ENCODE measurements at regions not wholly inside any gene's neighbourhood (a gene's known extent, or its start where the extent isn't known, plus 50 kb on each side); places are given as distances from the start of the nearest gene placed in this dataset.

- TF ChIP-seq ZFAT (CRISPR knock-in tag; conservative IDR thresholded peaks at IDR 0.05) (no peak), FUBP1 (CRISPR knock-in tag; IDR thresholded peaks at IDR 0.05; ENCODE audit: borderline replicate concordance) (no peak), MAZ (IDR thresholded peaks at IDR 0.05; ENCODE audit: borderline replicate concordance, low read depth, low read length) (no peak), MAZ (CRISPR knock-in tag; IDR thresholded peaks at IDR 0.05; ENCODE audit: low read depth) (no peak), HDAC2 (CRISPR knock-in tag; IDR thresholded peaks at IDR 0.05) (peak; percentile 45; the same call in 1 of the 2 replicates), ZNF556 (CRISPR knock-in tag; IDR thresholded peaks at IDR 0.05; ENCODE audit: borderline replicate concordance) (no peak), FOXO1 (CRISPR knock-in tag; IDR thresholded peaks at IDR 0.05) (peak; percentile 50; the same call in 1 of the 2 replicates), PATZ1 (CRISPR knock-in tag; IDR thresholded peaks at IDR 0.05) (peak; percentile 31; the same call in 1 of the 2 replicates), TFAP4 (IDR thresholded peaks at IDR 0.05; ENCODE audit: borderline replicate concordance, low read depth) (peak; percentile 71; the same call in 1 of the 2 replicates), ZNF281 (CRISPR knock-in tag; IDR thresholded peaks at IDR 0.05; ENCODE audit: borderline replicate concordance) (peak; percentile 19; the same call in 1 of the 2 replicates), ZNF282 (IDR thresholded peaks at IDR 0.05; ENCODE audit: partially characterized antibody) (no peak), STAT5B (CRISPR knock-in tag; IDR thresholded peaks at IDR 0.05) (no peak), RXRB (CRISPR knock-in tag; IDR thresholded peaks at IDR 0.05; ENCODE audit: borderline replicate concordance) (peak; percentile 14; the same call in 1 of the 2 replicates), CREM (IDR thresholded peaks at IDR 0.05) (peak; percentile 36; the same call in 1 of the 2 replicates), CREM (CRISPR knock-in tag; IDR thresholded peaks at IDR 0.05) (no peak), ZNF256 (CRISPR knock-in tag; conservative IDR thresholded peaks at IDR 0.05) (no peak), ZNF292 (CRISPR knock-in tag; IDR thresholded peaks at IDR 0.05; ENCODE audit: borderline replicate concordance, low read depth) (no peak), YEATS2 (CRISPR knock-in tag; IDR thresholded peaks at IDR 0.05; ENCODE audit: borderline replicate concordance) (no peak), MED1 (CRISPR knock-in tag; IDR thresholded peaks at IDR 0.05) (no peak), ZMYM4 (CRISPR knock-in tag; IDR thresholded peaks at IDR 0.05) (peak; percentile 28; the same call in 1 of the 2 replicates), MNT (IDR thresholded peaks at IDR 0.05) (no peak)
These were observed 133.9 kb upstream of the TMTC4 start (continued) for GRCh38 chr13:100808330-100809128.
